GM18909 (cell line): ENCODE measurements at regions not wholly inside any gene's neighbourhood (a gene's known extent, or its start where the extent isn't known, plus 50 kb on each side); places are given as distances from the start of the nearest gene placed in this dataset.
"Not testable (repeated sequence)": the region's sequence is repeated elsewhere in the genome, so short reads cannot be mapped to it uniquely, and the experiment has no call there.

Experiments used
- ATAC-seq: cut with Tn5 transposase; IDR thresholded peaks from one replicate; pipeline ENCODE4 v1.9.1; 2021; ENCODE audit warnings: mild to moderate bottlenecking; ENCODE audit not compliant: unreplicated experiment, poor library complexity

- ATAC-seq: no peak
Observed at GRCh38 chr18:22499421-22499820, 81.7 kb upstream of the CTAGE1 start.

- no peak for ATAC-seq
Observed at GRCh38 chr18:22503803-22504202, 86.1 kb upstream of the CTAGE1 start.

GRCh38 chr18:22504251-22505030 lies 86.7 kb upstream of the CTAGE1 start:
- no peak for ATAC-seq

- ATAC-seq: no peak
Observed at GRCh38 chr18:22505141-22505591, 87.5 kb upstream of the CTAGE1 start.

- no peak for ATAC-seq
Observed at GRCh38 chr18:22507055-22507454, 89.3 kb upstream of the CTAGE1 start.

- ATAC-seq: no peak
Observed at GRCh38 chr18:22509423-22509822, 91.7 kb upstream of the CTAGE1 start.

GRCh38 chr18:22510697-22511096 lies 93.0 kb upstream of the CTAGE1 start:
- ATAC-seq: no peak

- no peak for ATAC-seq
Observed at GRCh38 chr18:22513721-22514481, 96.2 kb upstream of the CTAGE1 start.

GRCh38 chr18:22514655-22515054 lies 96.9 kb upstream of the CTAGE1 start:
- no peak for ATAC-seq

- no peak for ATAC-seq
Observed at GRCh38 chr18:22515250-22515649, 97.5 kb upstream of the CTAGE1 start.

GRCh38 chr18:22517356-22517755 lies 99.6 kb upstream of the CTAGE1 start:
- no peak for ATAC-seq

- no peak for ATAC-seq
Observed at GRCh38 chr18:22521026-22521707, 103.5 kb upstream of the CTAGE1 start.

GRCh38 chr18:22523481-22523880 lies 105.8 kb upstream of the CTAGE1 start:
- ATAC-seq: no peak

GRCh38 chr18:22524783-22525182 lies 107.1 kb upstream of the CTAGE1 start:
- ATAC-seq: no peak

GRCh38 chr18:22525313-22525712 lies 107.6 kb upstream of the CTAGE1 start:
- ATAC-seq: no peak

GRCh38 chr18:22525883-22526282 lies 108.2 kb upstream of the CTAGE1 start:
- no peak for ATAC-seq

- ATAC-seq: no peak
Observed at GRCh38 chr18:22528291-22528690, 110.6 kb upstream of the CTAGE1 start.

- ATAC-seq: not testable (repeated sequence)
Observed at GRCh38 chr18:22534706-22535105, 117.0 kb upstream of the CTAGE1 start.

- ATAC-seq: no peak
Observed at GRCh38 chr18:22536558-22536957, 118.8 kb upstream of the CTAGE1 start.

GRCh38 chr18:22538426-22538825 lies 120.7 kb upstream of the CTAGE1 start:
- ATAC-seq: no peak
